ENCODE measurements at regions not wholly inside any gene's neighbourhood (a gene's known extent, or its start where the extent isn't known, plus 50 kb on each side); places are given as distances from the start of the nearest gene placed in this dataset.
"Not testable (repeated sequence)": the region's sequence is repeated elsewhere in the genome, so short reads cannot be mapped to it uniquely, and the experiment has no call there.

- DNase-seq (ENCODE audit: low spot score), result no peak
- no peak for TF ChIP-seq CTCF (IDR thresholded peaks at IDR 0.05)
Observed at GRCh38 chr18:30595942-30596341, 446.6 kb downstream of the DSC3 start.

GRCh38 chr18:30594911-30595310, 447.6 kb downstream of the DSC3 start:
- H3K27ac ChIP-seq; H3K4me3 ChIP-seq; DNase-seq (ENCODE audit: low spot score): not testable (repeated sequence)

More at GRCh38 chr18:30595942-30596341, 446.6 kb downstream of the DSC3 start:
- H3K4me3 ChIP-seq, result no peak overlapping the region
- no peak overlapping the region for H3K27ac ChIP-seq

GRCh38 chr18:30591462-30591861, 451.1 kb downstream of the DSC3 start:
- no peak for TF ChIP-seq CTCF (IDR thresholded peaks at IDR 0.05)
- DNase-seq (ENCODE audit: low spot score), result no peak
- no peak overlapping the region for H3K27ac ChIP-seq
- no peak overlapping the region for H3K4me3 ChIP-seq

DNA sequence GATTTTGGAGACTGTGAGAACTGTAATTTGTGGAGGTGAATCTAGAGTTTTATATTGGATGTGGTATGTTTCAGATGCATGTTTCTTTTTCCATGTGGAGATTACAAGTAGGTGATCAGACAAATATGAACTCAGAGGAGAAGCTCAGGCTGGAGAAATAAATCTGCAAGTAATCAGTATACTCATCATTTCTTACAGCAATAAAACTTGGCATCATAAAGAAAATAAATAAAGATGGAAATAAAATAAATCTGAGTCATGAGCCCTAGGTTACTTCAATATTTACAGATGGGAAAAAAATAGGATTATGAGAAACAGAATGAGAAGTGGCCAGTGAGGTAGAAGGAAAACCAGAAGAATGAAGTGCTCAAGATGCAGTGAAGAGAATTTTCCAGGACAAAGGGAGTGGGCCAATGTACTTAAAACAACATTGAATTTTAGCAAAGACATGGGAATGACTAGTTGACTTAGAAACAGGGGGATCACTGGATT, 453.8 kb downstream of the DSC3 start:
- H3K27ac ChIP-seq, result no peak overlapping the region
- no peak for TF ChIP-seq CTCF (IDR thresholded peaks at IDR 0.05)
- no peak for DNase-seq (ENCODE audit: low spot score)
- no peak overlapping the region for H3K4me3 ChIP-seq

- no peak overlapping the region for H3K4me3 ChIP-seq
- DNase-seq (ENCODE audit: low spot score), result no peak
- no peak for TF ChIP-seq CTCF (IDR thresholded peaks at IDR 0.05)
- H3K27ac ChIP-seq, result no peak overlapping the region
Observed at GRCh38 chr18:30583768-30584167, 458.8 kb downstream of the DSC3 start.

DNA sequence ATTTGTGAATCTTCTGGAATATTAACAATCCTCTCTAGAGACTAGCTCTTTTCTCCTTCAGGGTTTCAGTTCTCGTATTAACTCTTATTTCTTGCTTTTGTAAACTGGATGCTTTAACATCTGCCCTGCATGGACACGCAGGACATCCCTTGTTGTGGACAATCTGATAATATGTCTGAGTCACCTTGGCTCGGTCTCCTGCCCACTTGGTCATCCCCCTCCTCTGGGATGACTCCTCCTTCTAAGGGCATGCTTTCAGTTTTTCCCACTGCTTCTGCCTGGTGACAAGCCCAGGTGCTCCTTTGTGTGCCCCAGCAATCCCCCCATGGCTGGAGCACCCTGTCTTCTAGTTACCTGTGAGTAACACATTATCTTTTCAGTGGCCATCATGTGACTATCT, 460.5 kb downstream of the DSC3 start:
- no peak for TF ChIP-seq CTCF (IDR thresholded peaks at IDR 0.05)
- H3K4me3 ChIP-seq, result no peak overlapping the region
- H3K27ac ChIP-seq, result no peak overlapping the region
- DNase-seq (ENCODE audit: low spot score), result no peak

DNA sequence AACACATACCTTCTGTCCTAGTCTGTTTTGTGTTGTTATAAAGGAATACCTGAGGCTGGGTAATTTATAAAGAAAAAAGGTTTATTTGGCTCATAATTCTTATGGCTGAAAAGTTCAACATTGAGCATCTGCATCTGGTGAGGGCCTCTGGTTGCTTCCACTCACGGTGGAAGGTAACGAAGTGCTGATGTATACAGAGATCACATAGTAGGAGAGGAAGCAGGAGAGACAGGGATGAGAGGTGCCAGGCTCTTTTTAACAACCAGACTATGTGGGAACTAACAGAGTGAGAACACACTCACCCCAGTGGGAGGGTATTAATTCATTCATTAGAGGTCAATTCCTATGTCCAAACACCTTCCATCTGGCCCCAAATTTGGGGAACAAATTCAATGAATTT, 463.8 kb downstream of the DSC3 start:
- Histone ChIP-seq H3K4me3 (no peak overlapping the region), H3K27ac (no peak overlapping the region)
- no peak for DNase-seq (ENCODE audit: low spot score)
- TF ChIP-seq CTCF (IDR thresholded peaks at IDR 0.05), result no peak

DNA sequence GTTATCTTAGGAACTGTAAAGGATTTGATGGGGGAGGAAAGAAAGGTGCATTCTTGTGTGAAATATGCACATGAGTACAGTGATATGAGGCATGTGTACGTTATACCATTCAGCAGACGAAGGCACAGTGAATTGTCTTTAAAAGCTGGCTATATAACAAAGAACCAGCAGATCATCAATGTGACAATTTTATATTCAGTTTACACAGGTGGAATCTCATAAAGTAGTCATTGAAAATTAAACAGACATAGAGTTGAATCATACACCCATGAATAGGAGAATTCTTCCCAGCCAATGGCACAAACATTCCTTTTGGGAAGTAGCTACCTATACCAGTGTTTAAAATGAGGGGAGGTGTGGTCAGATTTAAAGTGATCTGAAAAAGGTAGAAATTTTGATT, 470.3 kb downstream of the DSC3 start:
- Histone ChIP-seq H3K27ac (no peak overlapping the region), H3K4me3 (no peak overlapping the region)
- no peak for TF ChIP-seq CTCF (IDR thresholded peaks at IDR 0.05)
- DNase-seq (ENCODE audit: low spot score), result no peak
